ENCODE measurements at regions not wholly inside any gene's neighbourhood (a gene's known extent, or its start where the extent isn't known, plus 50 kb on each side); places are given as distances from the start of the nearest gene placed in this dataset.
"Not testable (repeated sequence)": the region's sequence is repeated elsewhere in the genome, so short reads cannot be mapped to it uniquely, and the experiment has no call there.

GRCh38 chr11:71712350-71712749 is 120.7 kb upstream of the DEFB108B start:
- CTCF ChIA-PET; intact Hi-C loops (cut with micrococcal nuclease; ENCODE audit: unreplicated experiment); H3K27me3 Mint-ChIP-seq (ENCODE audit: insufficient read depth, unreplicated experiment); BruUV-seq (replicated peaks); H3K9me3 Mint-ChIP-seq (ENCODE audit: unreplicated experiment); H3K27me3 ChIP-seq (replicated peaks; ENCODE audit: control insufficient read depth, insufficient read depth, low read length); DNase-seq; H3K4me3 ChIP-seq (ENCODE audit: low read depth, low read length); H3K27ac Mint-ChIP-seq (ENCODE audit: unreplicated experiment); H3K36me3 ChIP-seq (ENCODE audit: control insufficient read depth, insufficient read depth, low read length); H3K9me3 ChIP-seq; POLR2A ChIA-PET; H3K4me3 Mint-ChIP-seq (ENCODE audit: unreplicated experiment): not testable (repeated sequence)
- H3K4me1 Mint-ChIP-seq (ENCODE audit: low read depth, unreplicated experiment) = peaks cover 17% of the 10 kb centered on the region
- H3K36me3 Mint-ChIP-seq (ENCODE audit: insufficient read depth, unreplicated experiment) = peaks cover 38% of the 10 kb centered on the region
- peaks cover 62% of the 10 kb centered on the region for H3K4me1 ChIP-seq

DNA sequence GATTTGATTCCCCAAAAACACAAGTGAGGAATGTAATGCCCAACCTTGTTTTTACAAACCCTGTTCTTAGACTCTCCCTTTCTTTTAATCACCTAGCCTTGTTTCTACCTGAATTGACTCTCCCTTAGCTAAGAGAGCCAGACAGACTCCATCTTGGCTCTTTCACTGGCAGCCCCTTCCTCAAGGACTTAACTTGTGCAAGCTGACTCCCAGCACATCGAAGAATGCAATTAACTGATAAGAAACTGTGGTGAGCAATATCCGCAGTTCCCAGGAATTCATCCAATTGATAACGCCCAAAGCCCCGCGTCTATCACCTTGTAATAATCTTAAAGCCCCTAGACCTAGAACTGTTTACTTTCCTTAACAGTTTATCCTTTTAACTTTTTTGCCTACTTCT is 120.2 kb upstream of the DEFB108B start:
- BruUV-seq (replicated peaks); POLR2A ChIA-PET: not testable (repeated sequence)
- peak overlapping the region; percentile 28 for H3K4me3 Mint-ChIP-seq (ENCODE audit: unreplicated experiment)

GRCh38 chr11:71714510-71714909 is 118.5 kb upstream of the DEFB108B start:
- H3K4me3 Mint-ChIP-seq (ENCODE audit: unreplicated experiment) = not testable (repeated sequence)

More for the DNA sequence above, 120.2 kb upstream of the DEFB108B start:
- intact Hi-C loops (cut with micrococcal nuclease; ENCODE audit: unreplicated experiment); H3K36me3 ChIP-seq (ENCODE audit: control insufficient read depth, insufficient read depth, low read length); H3K27ac Mint-ChIP-seq (ENCODE audit: unreplicated experiment); H3K9me3 Mint-ChIP-seq (ENCODE audit: unreplicated experiment); CTCF ChIA-PET; H3K4me3 ChIP-seq (ENCODE audit: low read depth, low read length); H3K9me3 ChIP-seq; H3K27me3 ChIP-seq (replicated peaks; ENCODE audit: control insufficient read depth, insufficient read depth, low read length); H3K27me3 Mint-ChIP-seq (ENCODE audit: insufficient read depth, unreplicated experiment): not testable (repeated sequence)
- H3K4me1 ChIP-seq = peaks cover 57% of the 10 kb centered on the region
- H3K36me3 Mint-ChIP-seq (ENCODE audit: insufficient read depth, unreplicated experiment) = peaks cover 33% of the 10 kb centered on the region
- DNase-seq = peak; percentile 42 to 54
- peaks cover 12% of the 10 kb centered on the region for H3K4me1 Mint-ChIP-seq (ENCODE audit: low read depth, unreplicated experiment)

GRCh38 chr11:71721840-71722239 is 111.2 kb upstream of the DEFB108B start:
- Mint-ChIP-seq H3K9me3 (ENCODE audit: unreplicated experiment) (peaks cover 11% of the 10 kb centered on the region), H3K36me3 (ENCODE audit: insufficient read depth, unreplicated experiment) (peaks cover 20% of the 10 kb centered on the region), H3K27ac (ENCODE audit: unreplicated experiment) (peak overlapping the region; percentile 16)
- H3K36me3 ChIP-seq (ENCODE audit: control insufficient read depth, insufficient read depth, low read length); DNase-seq; H3K4me1 Mint-ChIP-seq (ENCODE audit: low read depth, unreplicated experiment); POLR2A ChIA-PET; BruUV-seq (replicated peaks); CTCF ChIA-PET; H3K27me3 ChIP-seq (replicated peaks; ENCODE audit: control insufficient read depth, insufficient read depth, low read length); intact Hi-C loops (cut with micrococcal nuclease; ENCODE audit: unreplicated experiment); H3K4me1 ChIP-seq; H3K27me3 Mint-ChIP-seq (ENCODE audit: insufficient read depth, unreplicated experiment); H3K4me3 ChIP-seq (ENCODE audit: low read depth, low read length); H3K4me3 Mint-ChIP-seq (ENCODE audit: unreplicated experiment); H3K9me3 ChIP-seq: not testable (repeated sequence)

More at GRCh38 chr11:71714510-71714909, 118.5 kb upstream of the DEFB108B start:
- H3K9me3 ChIP-seq; H3K4me3 ChIP-seq (ENCODE audit: low read depth, low read length); POLR2A ChIA-PET; CTCF ChIA-PET; H3K36me3 ChIP-seq (ENCODE audit: control insufficient read depth, insufficient read depth, low read length); H3K27me3 ChIP-seq (replicated peaks; ENCODE audit: control insufficient read depth, insufficient read depth, low read length); intact Hi-C loops (cut with micrococcal nuclease; ENCODE audit: unreplicated experiment); DNase-seq; H3K27me3 Mint-ChIP-seq (ENCODE audit: insufficient read depth, unreplicated experiment); BruUV-seq (replicated peaks); H3K9me3 Mint-ChIP-seq (ENCODE audit: unreplicated experiment); H3K27ac Mint-ChIP-seq (ENCODE audit: unreplicated experiment); H3K4me1 Mint-ChIP-seq (ENCODE audit: low read depth, unreplicated experiment): not testable (repeated sequence)
- H3K4me1 ChIP-seq = peaks cover 40% of the 10 kb centered on the region
- peaks cover 31% of the 10 kb centered on the region for H3K36me3 Mint-ChIP-seq (ENCODE audit: insufficient read depth, unreplicated experiment)

GRCh38 chr11:71723991-71724390 is 109.0 kb upstream of the DEFB108B start:
- H3K27me3 Mint-ChIP-seq (ENCODE audit: insufficient read depth, unreplicated experiment); H3K9me3 ChIP-seq; H3K27me3 ChIP-seq (replicated peaks; ENCODE audit: control insufficient read depth, insufficient read depth, low read length); H3K4me3 Mint-ChIP-seq (ENCODE audit: unreplicated experiment); DNase-seq; intact Hi-C loops (cut with micrococcal nuclease; ENCODE audit: unreplicated experiment); BruUV-seq (replicated peaks); H3K27ac Mint-ChIP-seq (ENCODE audit: unreplicated experiment); CTCF ChIA-PET; H3K4me1 Mint-ChIP-seq (ENCODE audit: low read depth, unreplicated experiment); H3K4me3 ChIP-seq (ENCODE audit: low read depth, low read length); H3K4me1 ChIP-seq; H3K36me3 ChIP-seq (ENCODE audit: control insufficient read depth, insufficient read depth, low read length); POLR2A ChIA-PET: not testable (repeated sequence)
- H3K36me3 Mint-ChIP-seq (ENCODE audit: insufficient read depth, unreplicated experiment) = peaks cover 19% of the 10 kb centered on the region
- H3K9me3 Mint-ChIP-seq (ENCODE audit: unreplicated experiment) = peaks cover 15% of the 10 kb centered on the region

- H3K9me3 Mint-ChIP-seq (ENCODE audit: unreplicated experiment) = peaks cover 21% of the 10 kb centered on the region
- H3K36me3 Mint-ChIP-seq (ENCODE audit: insufficient read depth, unreplicated experiment); H3K4me1 ChIP-seq; DNase-seq; H3K4me1 Mint-ChIP-seq (ENCODE audit: low read depth, unreplicated experiment); BruUV-seq (replicated peaks); CTCF ChIA-PET; H3K27ac Mint-ChIP-seq (ENCODE audit: unreplicated experiment); H3K4me3 Mint-ChIP-seq (ENCODE audit: unreplicated experiment); H3K27me3 ChIP-seq (replicated peaks; ENCODE audit: control insufficient read depth, insufficient read depth, low read length); POLR2A ChIA-PET; H3K36me3 ChIP-seq (ENCODE audit: control insufficient read depth, insufficient read depth, low read length); H3K9me3 ChIP-seq; intact Hi-C loops (cut with micrococcal nuclease; ENCODE audit: unreplicated experiment); H3K4me3 ChIP-seq (ENCODE audit: low read depth, low read length); H3K27me3 Mint-ChIP-seq (ENCODE audit: insufficient read depth, unreplicated experiment): not testable (repeated sequence)
These were observed 102.3 kb upstream of the DEFB108B start for GRCh38 chr11:71730748-71731147.

All from Caco-2 (cell line).